GM15510 (cell line): ENCODE measurements at regions not wholly inside any gene's neighbourhood (a gene's known extent, or its start where the extent isn't known, plus 50 kb on each side); places are given as distances from the start of the nearest gene placed in this dataset.

ENCODE experiments used
- POLR2A ChIP-seq: IDR thresholded peaks from 3 replicates; pipeline ENCODE4 v1.6.1; 2011; ENCODE audit warnings: borderline replicate concordance; ENCODE audit not compliant: insufficient read length; ENCODE audit errors: extremely low read depth

GRCh38 chr5:124056991-124057723, 545.2 kb downstream of the CSNK1G3 start:
- TF ChIP-seq POLR2A, result no peak

- TF ChIP-seq POLR2A, result no peak
Measured at GRCh38 chr5:124056326-124056990, 544.5 kb downstream of the CSNK1G3 start.

GRCh38 chr5:124055751-124056150, 543.8 kb downstream of the CSNK1G3 start:
- no peak for TF ChIP-seq POLR2A

- no peak for TF ChIP-seq POLR2A
Measured at GRCh38 chr5:124054564-124054963, 542.6 kb downstream of the CSNK1G3 start.

GRCh38 chr5:124053340-124053739, 541.4 kb downstream of the CSNK1G3 start:
- no peak for TF ChIP-seq POLR2A

GRCh38 chr5:124052201-124052600, 540.2 kb downstream of the CSNK1G3 start:
- no peak for TF ChIP-seq POLR2A

GRCh38 chr5:124050120-124050770, 538.3 kb downstream of the CSNK1G3 start:
- no peak for TF ChIP-seq POLR2A

GRCh38 chr5:124045412-124045811, 533.4 kb downstream of the CSNK1G3 start:
- TF ChIP-seq POLR2A, result no peak

- TF ChIP-seq POLR2A, result no peak
Measured at GRCh38 chr5:124044613-124045012, 532.6 kb downstream of the CSNK1G3 start.

- TF ChIP-seq POLR2A, result no peak
Measured at GRCh38 chr5:124043456-124043855, 531.5 kb downstream of the CSNK1G3 start.

GRCh38 chr5:124040799-124041198, 528.8 kb downstream of the CSNK1G3 start:
- no peak for TF ChIP-seq POLR2A

GRCh38 chr5:124039410-124039809, 527.4 kb downstream of the CSNK1G3 start:
- TF ChIP-seq POLR2A, result no peak

GRCh38 chr5:124036786-124037185, 524.8 kb downstream of the CSNK1G3 start:
- no peak for TF ChIP-seq POLR2A

- TF ChIP-seq POLR2A, result no peak
Measured at GRCh38 chr5:124034963-124035362, 523.0 kb downstream of the CSNK1G3 start.

GRCh38 chr5:124034083-124034700, 522.2 kb downstream of the CSNK1G3 start:
- TF ChIP-seq POLR2A, result no peak
